ENCODE measurements at regions not wholly inside any gene's neighbourhood (a gene's known extent, or its start where the extent isn't known, plus 50 kb on each side); places are given as distances from the start of the nearest gene placed in this dataset.
"Not testable (repeated sequence)": the region's sequence is repeated elsewhere in the genome, so short reads cannot be mapped to it uniquely, and the experiment has no call there.

GRCh38 chr13:54110597-54110996 lies 1082.0 kb downstream of the OLFM4 start:
- DNase-seq = no peak
- H3K27ac Mint-ChIP-seq = no peak overlapping the region
- no peaks in the 10 kb centered on the region for H3K27me3 Mint-ChIP-seq (ENCODE audit: low read depth in 3 of 3)
- H3K4me3 Mint-ChIP-seq = no peak overlapping the region
- H3K36me3 Mint-ChIP-seq = no peaks in the 10 kb centered on the region
- H3K9me3 Mint-ChIP-seq = peaks cover 7 to 35% (median 18%) of the 10 kb centered on the region in 6 donors
- no peaks in the 10 kb centered on the region for H3K4me1 Mint-ChIP-seq

- DNase-seq = no peak
- no peaks in the 10 kb centered on the region for H3K36me3 Mint-ChIP-seq
- H3K4me1 Mint-ChIP-seq = no peaks in the 10 kb centered on the region
- H3K9me3 Mint-ChIP-seq = peaks cover 18 to 62% (median 33%) of the 10 kb centered on the region in 6 donors
- H3K4me3 Mint-ChIP-seq = no peak overlapping the region
- H3K27ac Mint-ChIP-seq = no peak overlapping the region
- no peaks in the 10 kb centered on the region for H3K27me3 Mint-ChIP-seq (ENCODE audit: low read depth in 3 of 3)
Measured at GRCh38 chr13:54124700-54125099, 1096.1 kb downstream of the OLFM4 start.

- DNase-seq; H3K4me1 Mint-ChIP-seq; H3K4me3 Mint-ChIP-seq; H3K27me3 Mint-ChIP-seq (ENCODE audit: low read depth in 3 of 3); H3K36me3 Mint-ChIP-seq; H3K27ac Mint-ChIP-seq: not testable (repeated sequence)
- peaks cover 27 to 64% (median 46%) of the 10 kb centered on the region in 6 donors for H3K9me3 Mint-ChIP-seq
Measured at GRCh38 chr13:54130931-54131330, 1102.3 kb downstream of the OLFM4 start.

- not testable (repeated sequence) for H3K4me3 Mint-ChIP-seq; H3K4me1 Mint-ChIP-seq; H3K27me3 Mint-ChIP-seq (ENCODE audit: low read depth in 3 of 3); DNase-seq; H3K27ac Mint-ChIP-seq; H3K36me3 Mint-ChIP-seq
- peaks cover 22 to 62% (median 43%) of the 10 kb centered on the region in 6 donors for H3K9me3 Mint-ChIP-seq
Measured at GRCh38 chr13:54131433-54131832, 1102.8 kb downstream of the OLFM4 start.

GRCh38 chr13:54132127-54132526 lies 1103.5 kb downstream of the OLFM4 start:
- H3K36me3 Mint-ChIP-seq; H3K27me3 Mint-ChIP-seq (ENCODE audit: low read depth in 3 of 3); H3K27ac Mint-ChIP-seq; DNase-seq; H3K4me3 Mint-ChIP-seq; H3K4me1 Mint-ChIP-seq: not testable (repeated sequence)
- H3K9me3 Mint-ChIP-seq = peaks cover 20 to 68% (median 45%) of the 10 kb centered on the region in 6 donors

- H3K27me3 Mint-ChIP-seq (ENCODE audit: low read depth in 3 of 3); H3K27ac Mint-ChIP-seq; H3K4me3 Mint-ChIP-seq; H3K4me1 Mint-ChIP-seq; DNase-seq; H3K36me3 Mint-ChIP-seq: not testable (repeated sequence)
- H3K9me3 Mint-ChIP-seq = peaks cover 16 to 62% (median 44%) of the 10 kb centered on the region in 6 donors
Measured at GRCh38 chr13:54132720-54133119, 1104.1 kb downstream of the OLFM4 start.

GRCh38 chr13:54133746-54134145 lies 1105.1 kb downstream of the OLFM4 start:
- DNase-seq = no peak
- Mint-ChIP-seq H3K27me3 (ENCODE audit: low read depth in 3 of 3) (peaks cover 0 to 4% (median 2%) of the 10 kb centered on the region in 3 donors), H3K27ac (no peak overlapping the region), H3K4me3 (no peak overlapping the region), H3K4me1 (no peaks in the 10 kb centered on the region), H3K36me3 (no peaks in the 10 kb centered on the region), H3K9me3 (peaks cover 16 to 54% (median 37%) of the 10 kb centered on the region in 6 donors)

GRCh38 chr13:54144828-54145227 lies 1116.2 kb downstream of the OLFM4 start:
- H3K27me3 Mint-ChIP-seq (ENCODE audit: low read depth in 3 of 3) = peaks cover 0 to 2% (median under 1%) of the 10 kb centered on the region in 3 donors
- no peak overlapping the region for H3K4me3 Mint-ChIP-seq
- H3K27ac Mint-ChIP-seq = no peak overlapping the region
- peaks cover 7 to 33% (median 24%) of the 10 kb centered on the region in 6 donors for H3K9me3 Mint-ChIP-seq
- no peaks in the 10 kb centered on the region for H3K4me1 Mint-ChIP-seq
- no peak for DNase-seq
- peaks cover 0 to 3% (median 0%) of the 10 kb centered on the region in 3 donors for H3K36me3 Mint-ChIP-seq

- DNase-seq = no peak
- Mint-ChIP-seq H3K9me3 (peaks cover 0 to 31% (median 13%) of the 10 kb centered on the region in 6 donors), H3K27ac (no peak overlapping the region), H3K4me1 (no peaks in the 10 kb centered on the region), H3K27me3 (ENCODE audit: low read depth in 3 of 3) (peaks cover 0 to 1% (median 0%) of the 10 kb centered on the region in 3 donors), H3K36me3 (no peaks in the 10 kb centered on the region), H3K4me3 (no peak overlapping the region)
Measured at GRCh38 chr13:54150851-54151250, 1122.2 kb downstream of the OLFM4 start.

- no peak for DNase-seq
- Mint-ChIP-seq H3K4me3 (no peak overlapping the region), H3K4me1 (no peaks in the 10 kb centered on the region), H3K36me3 (no peaks in the 10 kb centered on the region), H3K27ac (no peak overlapping the region), H3K27me3 (ENCODE audit: low read depth in 3 of 3) (peaks cover 0 to 2% (median 2%) of the 10 kb centered on the region in 3 donors), H3K9me3 (peaks cover 6 to 51% (median 31%) of the 10 kb centered on the region in 6 donors)
Measured at GRCh38 chr13:54162069-54162468, 1133.5 kb downstream of the OLFM4 start.

GRCh38 chr13:54165581-54166215 lies 1137.1 kb downstream of the OLFM4 start:
- no peak overlapping the region for H3K27ac Mint-ChIP-seq
- no peak for DNase-seq
- peaks cover 8 to 63% (median 27%) of the 10 kb centered on the region in 6 donors for H3K9me3 Mint-ChIP-seq
- no peak overlapping the region for H3K4me3 Mint-ChIP-seq
- H3K27me3 Mint-ChIP-seq (ENCODE audit: low read depth in 3 of 3) = peaks cover 0 to 2% (median 0%) of the 10 kb centered on the region in 3 donors
- H3K4me1 Mint-ChIP-seq = no peaks in the 10 kb centered on the region
- no peaks in the 10 kb centered on the region for H3K36me3 Mint-ChIP-seq

- Mint-ChIP-seq H3K4me1 (no peaks in the 10 kb centered on the region), H3K4me3 (no peak overlapping the region), H3K27ac (no peak overlapping the region), H3K9me3 (peaks cover 2 to 39% (median 14%) of the 10 kb centered on the region in 6 donors), H3K27me3 (ENCODE audit: low read depth in 3 of 3) (no peaks in the 10 kb centered on the region), H3K36me3 (no peaks in the 10 kb centered on the region)
- no peak for DNase-seq
Measured at GRCh38 chr13:54173996-54174395, 1145.4 kb downstream of the OLFM4 start.

- DNase-seq = no peak
- H3K9me3 Mint-ChIP-seq = peaks cover 3 to 49% (median 19%) of the 10 kb centered on the region in 6 donors
- H3K27ac Mint-ChIP-seq = no peak overlapping the region
- no peaks in the 10 kb centered on the region for H3K4me1 Mint-ChIP-seq
- H3K36me3 Mint-ChIP-seq = no peaks in the 10 kb centered on the region
- H3K4me3 Mint-ChIP-seq = no peak overlapping the region
- H3K27me3 Mint-ChIP-seq (ENCODE audit: low read depth in 3 of 3) = no peaks in the 10 kb centered on the region
Measured at GRCh38 chr13:54175466-54175865, 1146.9 kb downstream of the OLFM4 start.

- no peak for DNase-seq
- H3K36me3 Mint-ChIP-seq = no peaks in the 10 kb centered on the region
- no peaks in the 10 kb centered on the region for H3K27me3 Mint-ChIP-seq (ENCODE audit: low read depth in 3 of 3)
- H3K9me3 Mint-ChIP-seq = peaks cover 3 to 42% (median 17%) of the 10 kb centered on the region in 6 donors
- H3K4me1 Mint-ChIP-seq = no peaks in the 10 kb centered on the region
- H3K4me3 Mint-ChIP-seq = no peak overlapping the region
- H3K27ac Mint-ChIP-seq = no peak overlapping the region
Measured at GRCh38 chr13:54177466-54177865, 1148.9 kb downstream of the OLFM4 start.

- Mint-ChIP-seq H3K27ac (no peak overlapping the region), H3K36me3 (no peaks in the 10 kb centered on the region), H3K4me1 (no peaks in the 10 kb centered on the region), H3K4me3 (no peak overlapping the region), H3K9me3 (peaks cover 9 to 61% (median 31%) of the 10 kb centered on the region in 6 donors), H3K27me3 (ENCODE audit: low read depth in 3 of 3) (no peaks in the 10 kb centered on the region)
- no peak for DNase-seq
Measured at GRCh38 chr13:54183166-54183565, 1154.6 kb downstream of the OLFM4 start.

All from immature natural killer cell (primary cell).